GM10266 (cell line): ENCODE measurements at regions not wholly inside any gene's neighbourhood (a gene's known extent, or its start where the extent isn't known, plus 50 kb on each side); places are given as distances from the start of the nearest gene placed in this dataset.

Source experiments
- DNase-seq: peaks from one replicate; pipeline ENCODE4 v3.0.0; 2012; ENCODE audit errors: extremely low spot score
- CTCF ChIP-seq: IDR thresholded peaks from 2 replicates; pipeline ENCODE4 v1.5.1; 2012; ENCODE audit warnings: mild to moderate bottlenecking, low read depth; ENCODE audit not compliant: control insufficient read depth, insufficient read depth; ENCODE audit errors: missing control alignments

GRCh38 chr6:40083141-40083920 is 149.1 kb upstream of the MOCS1 start:
- no peak for DNase-seq
- TF ChIP-seq CTCF = no peak

- no peak for DNase-seq
- no peak for TF ChIP-seq CTCF
Observed at GRCh38 chr6:40082278-40083043, 148.2 kb upstream of the MOCS1 start.

- TF ChIP-seq CTCF = no peak
Observed at GRCh38 chr6:40077736-40078135, 143.5 kb upstream of the MOCS1 start.

GRCh38 chr6:40077315-40077714 is 143.1 kb upstream of the MOCS1 start:
- DNase-seq = no peak
- TF ChIP-seq CTCF = no peak

More at GRCh38 chr6:40077736-40078135, 143.5 kb upstream of the MOCS1 start:
- no peak for DNase-seq

GRCh38 chr6:40075056-40075590 is 140.9 kb upstream of the MOCS1 start:
- DNase-seq = no peak
- TF ChIP-seq CTCF = no peak

GRCh38 chr6:40074306-40075055 is 140.2 kb upstream of the MOCS1 start:
- DNase-seq = no peak
- TF ChIP-seq CTCF = no peak
